ENCODE measurements at regions not wholly inside any gene's neighbourhood (a gene's known extent, or its start where the extent isn't known, plus 50 kb on each side); places are given as distances from the start of the nearest gene placed in this dataset.

- TF ChIP-seq, protein P1, sequence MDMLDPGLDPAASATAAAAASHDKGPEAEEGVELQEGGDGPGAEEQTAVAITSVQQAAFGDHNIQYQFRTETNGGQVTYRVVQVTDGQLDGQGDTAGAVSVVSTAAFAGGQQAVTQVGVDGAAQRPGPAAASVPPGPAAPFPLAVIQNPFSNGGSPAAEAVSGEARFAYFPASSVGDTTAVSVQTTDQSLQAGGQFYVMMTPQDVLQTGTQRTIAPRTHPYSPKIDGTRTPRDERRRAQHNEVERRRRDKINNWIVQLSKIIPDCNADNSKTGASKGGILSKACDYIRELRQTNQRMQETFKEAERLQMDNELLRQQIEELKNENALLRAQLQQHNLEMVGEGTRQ (IDR thresholded peaks at IDR 0.05; ENCODE audit: low read length), result no peak
- TF ChIP-seq, protein P2, sequence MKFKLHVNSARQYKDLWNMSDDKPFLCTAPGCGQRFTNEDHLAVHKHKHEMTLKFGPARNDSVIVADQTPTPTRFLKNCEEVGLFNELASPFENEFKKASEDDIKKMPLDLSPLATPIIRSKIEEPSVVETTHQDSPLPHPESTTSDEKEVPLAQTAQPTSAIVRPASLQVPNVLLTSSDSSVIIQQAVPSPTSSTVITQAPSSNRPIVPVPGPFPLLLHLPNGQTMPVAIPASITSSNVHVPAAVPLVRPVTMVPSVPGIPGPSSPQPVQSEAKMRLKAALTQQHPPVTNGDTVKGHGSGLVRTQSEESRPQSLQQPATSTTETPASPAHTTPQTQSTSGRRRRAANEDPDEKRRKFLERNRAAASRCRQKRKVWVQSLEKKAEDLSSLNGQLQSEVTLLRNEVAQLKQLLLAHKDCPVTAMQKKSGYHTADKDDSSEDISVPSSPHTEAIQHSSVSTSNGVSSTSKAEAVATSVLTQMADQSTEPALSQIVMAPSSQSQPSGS (IDR thresholded peaks at IDR 0.05; ENCODE audit: low read length), result no peak
- TF ChIP-seq ATF3 (IDR thresholded peaks at IDR 0.05; ENCODE audit: insufficient read depth, low read depth, low read length), result no peak
- no peak for TF ChIP-seq SAP30 (IDR thresholded peaks at IDR 0.05; ENCODE audit: insufficient read depth, insufficient replicate concordance, low read length)
- TF ChIP-seq CBX8 (IDR thresholded peaks at IDR 0.05; ENCODE audit: borderline replicate concordance, low read depth, low read length), result no peak
- no peak for TF ChIP-seq SP2 (IDR thresholded peaks at IDR 0.05; ENCODE audit: low read length)
- no peak for TF ChIP-seq SUZ12 (IDR thresholded peaks at IDR 0.05; ENCODE audit: low read length)
- no peak for TF ChIP-seq CHD1 (IDR thresholded peaks at IDR 0.05; ENCODE audit: low read depth, low read length)
Observed at GRCh38 chr3:193951859-193952258, 184.1 kb upstream of the HES1 start (continued).

Measured in H1 (cell line).